ENCODE measurements at regions not wholly inside any gene's neighbourhood (a gene's known extent, or its start where the extent isn't known, plus 50 kb on each side); places are given as distances from the start of the nearest gene placed in this dataset.

DNA sequence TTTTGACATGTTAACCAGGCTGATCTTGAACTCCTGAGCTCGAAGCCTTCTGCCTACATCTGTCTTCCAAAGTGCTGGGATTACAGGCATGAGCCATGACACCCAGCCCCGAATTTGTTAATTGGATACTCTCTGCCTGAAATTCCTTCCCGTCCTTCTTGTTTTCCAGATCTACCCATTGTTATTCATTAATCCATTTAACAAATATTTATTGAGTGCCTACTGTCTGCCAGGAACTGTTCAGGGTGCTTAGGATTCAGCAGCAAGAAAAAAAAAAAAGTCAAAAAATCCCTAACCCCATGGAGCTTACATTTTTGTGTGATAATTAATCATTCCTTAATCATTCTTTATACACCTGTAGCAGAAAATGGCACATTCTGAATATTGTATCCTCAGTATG, 206.8 kb upstream of the FOXD3 start:
- intact Hi-C loops (cut with micrococcal nuclease), result no loop called here
- ChIA-PET POLR2A (no interaction called here), CTCF (no interaction called here)
- no peak for DNase-seq
- no peaks in the 10 kb centered on the region for H3K9me3 Mint-ChIP-seq
- no peaks in the 10 kb centered on the region for H3K4me1 Mint-ChIP-seq (ENCODE audit: low read depth)
- H3K36me3 Mint-ChIP-seq, result no peaks in the 10 kb centered on the region
- H3K27ac Mint-ChIP-seq, result no peak overlapping the region
- peaks cover 2% of the 10 kb centered on the region for H3K27me3 Mint-ChIP-seq
- no peak overlapping the region for H3K4me3 Mint-ChIP-seq

DNA sequence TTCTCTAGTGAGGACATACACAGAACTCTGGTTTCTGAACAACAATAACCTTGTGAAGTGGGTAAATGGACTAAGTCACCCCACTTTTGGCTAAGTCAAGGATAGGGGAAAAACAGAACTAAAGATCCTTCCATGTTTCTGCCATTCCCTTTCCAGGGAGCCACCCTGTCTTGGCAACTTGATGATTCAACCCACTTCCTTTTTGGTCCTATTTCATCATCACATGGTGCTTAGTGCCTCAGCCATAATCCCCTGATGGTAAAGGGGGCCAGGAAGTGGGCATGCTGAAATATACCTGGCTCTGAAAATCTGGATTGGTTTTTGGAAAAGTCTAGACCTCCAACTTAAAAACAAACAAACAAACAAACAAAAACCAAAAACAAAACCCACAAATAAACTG, 206.4 kb upstream of the FOXD3 start:
- H3K4me1 Mint-ChIP-seq (ENCODE audit: low read depth), result no peaks in the 10 kb centered on the region
- DNase-seq, result no peak
- H3K27ac Mint-ChIP-seq, result no peak overlapping the region
- H3K9me3 Mint-ChIP-seq, result no peaks in the 10 kb centered on the region
- no peak overlapping the region for H3K4me3 Mint-ChIP-seq
- H3K27me3 Mint-ChIP-seq, result peaks cover 2% of the 10 kb centered on the region
- ChIA-PET CTCF (no interaction called here), POLR2A (no interaction called here)
- H3K36me3 Mint-ChIP-seq, result no peaks in the 10 kb centered on the region
- intact Hi-C loops (cut with micrococcal nuclease), result no loop called here

GRCh38 chr1:63119575-63120155, 202.7 kb upstream of the FOXD3 start:
- H3K9me3 Mint-ChIP-seq, result no peaks in the 10 kb centered on the region
- no peak for DNase-seq
- no peak overlapping the region for H3K27ac Mint-ChIP-seq
- H3K4me3 Mint-ChIP-seq, result no peak overlapping the region
- intact Hi-C loops (cut with micrococcal nuclease), result no loop called here
- H3K27me3 Mint-ChIP-seq, result peaks cover 6% of the 10 kb centered on the region
- ChIA-PET CTCF (no interaction called here), POLR2A (no interaction called here)
- H3K36me3 Mint-ChIP-seq, result no peaks in the 10 kb centered on the region
- H3K4me1 Mint-ChIP-seq (ENCODE audit: low read depth), result no peaks in the 10 kb centered on the region

GRCh38 chr1:63122079-63122478, 200.3 kb upstream of the FOXD3 start:
- H3K36me3 Mint-ChIP-seq, result no peaks in the 10 kb centered on the region
- peaks cover 7% of the 10 kb centered on the region for H3K27me3 Mint-ChIP-seq
- H3K9me3 Mint-ChIP-seq, result no peaks in the 10 kb centered on the region
- H3K27ac Mint-ChIP-seq, result no peak overlapping the region
- H3K4me3 Mint-ChIP-seq, result no peak overlapping the region
- ChIA-PET CTCF (no interaction called here), POLR2A (no interaction called here)
- H3K4me1 Mint-ChIP-seq (ENCODE audit: low read depth), result no peaks in the 10 kb centered on the region
- intact Hi-C loops (cut with micrococcal nuclease), result no loop called here
- DNase-seq, result no peak

- Mint-ChIP-seq H3K4me3 (no peak overlapping the region), H3K9me3 (no peaks in the 10 kb centered on the region), H3K36me3 (no peaks in the 10 kb centered on the region), H3K27ac (no peak overlapping the region), H3K27me3 (peaks cover 9% of the 10 kb centered on the region), H3K4me1 (ENCODE audit: low read depth) (no peaks in the 10 kb centered on the region)
- ChIA-PET CTCF (no interaction called here), POLR2A (no interaction called here)
- intact Hi-C loops (cut with micrococcal nuclease), result no loop called here
- no peak for DNase-seq
Measured at GRCh38 chr1:63124666-63125191, 197.6 kb upstream of the FOXD3 start.

- intact Hi-C loops (cut with micrococcal nuclease), result no loop called here
- Mint-ChIP-seq H3K27me3 (peaks cover 13% of the 10 kb centered on the region), H3K36me3 (no peaks in the 10 kb centered on the region), H3K4me1 (ENCODE audit: low read depth) (no peaks in the 10 kb centered on the region), H3K4me3 (no peak overlapping the region), H3K27ac (no peak overlapping the region), H3K9me3 (no peaks in the 10 kb centered on the region)
- no peak for DNase-seq
- POLR2A ChIA-PET, result no interaction called here
- CTCF ChIA-PET, result no interaction called here
Measured at GRCh38 chr1:63126104-63126503, 196.3 kb upstream of the FOXD3 start.

- peaks cover 12% of the 10 kb centered on the region for H3K27me3 Mint-ChIP-seq
- intact Hi-C loops (cut with micrococcal nuclease), result no loop called here
- no peaks in the 10 kb centered on the region for H3K4me1 Mint-ChIP-seq (ENCODE audit: low read depth)
- H3K9me3 Mint-ChIP-seq, result no peaks in the 10 kb centered on the region
- ChIA-PET CTCF (no interaction called here), POLR2A (interaction anchor here (0.6 kb wide), 1 partner anchor 1429 kb away, joined by 4 read pairs; no protein-coding TSS in a partner anchor)
- no peaks in the 10 kb centered on the region for H3K36me3 Mint-ChIP-seq
- no peak for DNase-seq
- no peak overlapping the region for H3K27ac Mint-ChIP-seq
- no peak overlapping the region for H3K4me3 Mint-ChIP-seq
Measured at GRCh38 chr1:63127376-63127775, 195.0 kb upstream of the FOXD3 start.

GRCh38 chr1:63128556-63128955, 193.8 kb upstream of the FOXD3 start:
- intact Hi-C loops (cut with micrococcal nuclease), result no loop called here
- CTCF ChIA-PET, result no interaction called here
- no peaks in the 10 kb centered on the region for H3K4me1 Mint-ChIP-seq (ENCODE audit: low read depth)
- POLR2A ChIA-PET, result no interaction called here
- H3K9me3 Mint-ChIP-seq, result no peaks in the 10 kb centered on the region
- H3K36me3 Mint-ChIP-seq, result no peaks in the 10 kb centered on the region
- H3K27ac Mint-ChIP-seq, result no peak overlapping the region
- no peak for DNase-seq
- peaks cover 12% of the 10 kb centered on the region for H3K27me3 Mint-ChIP-seq
- no peak overlapping the region for H3K4me3 Mint-ChIP-seq

- Mint-ChIP-seq H3K9me3 (no peaks in the 10 kb centered on the region), H3K27ac (no peak overlapping the region), H3K27me3 (peaks cover 12% of the 10 kb centered on the region), H3K4me1 (ENCODE audit: low read depth) (no peaks in the 10 kb centered on the region), H3K36me3 (no peaks in the 10 kb centered on the region), H3K4me3 (no peak overlapping the region)
- CTCF ChIA-PET, result no interaction called here
- no peak for DNase-seq
- intact Hi-C loops (cut with micrococcal nuclease), result no loop called here
- POLR2A ChIA-PET, result no interaction called here
Measured at GRCh38 chr1:63129184-63129583, 193.2 kb upstream of the FOXD3 start.

GRCh38 chr1:63129855-63130254, 192.5 kb upstream of the FOXD3 start:
- no peak overlapping the region for H3K27ac Mint-ChIP-seq
- no peaks in the 10 kb centered on the region for H3K4me1 Mint-ChIP-seq (ENCODE audit: low read depth)
- H3K36me3 Mint-ChIP-seq, result no peaks in the 10 kb centered on the region
- intact Hi-C loops (cut with micrococcal nuclease), result no loop called here
- H3K4me3 Mint-ChIP-seq, result no peak overlapping the region
- no peak for DNase-seq
- H3K9me3 Mint-ChIP-seq, result no peaks in the 10 kb centered on the region
- POLR2A ChIA-PET, result no interaction called here
- CTCF ChIA-PET, result no interaction called here
- H3K27me3 Mint-ChIP-seq, result peaks cover 12% of the 10 kb centered on the region

DNA sequence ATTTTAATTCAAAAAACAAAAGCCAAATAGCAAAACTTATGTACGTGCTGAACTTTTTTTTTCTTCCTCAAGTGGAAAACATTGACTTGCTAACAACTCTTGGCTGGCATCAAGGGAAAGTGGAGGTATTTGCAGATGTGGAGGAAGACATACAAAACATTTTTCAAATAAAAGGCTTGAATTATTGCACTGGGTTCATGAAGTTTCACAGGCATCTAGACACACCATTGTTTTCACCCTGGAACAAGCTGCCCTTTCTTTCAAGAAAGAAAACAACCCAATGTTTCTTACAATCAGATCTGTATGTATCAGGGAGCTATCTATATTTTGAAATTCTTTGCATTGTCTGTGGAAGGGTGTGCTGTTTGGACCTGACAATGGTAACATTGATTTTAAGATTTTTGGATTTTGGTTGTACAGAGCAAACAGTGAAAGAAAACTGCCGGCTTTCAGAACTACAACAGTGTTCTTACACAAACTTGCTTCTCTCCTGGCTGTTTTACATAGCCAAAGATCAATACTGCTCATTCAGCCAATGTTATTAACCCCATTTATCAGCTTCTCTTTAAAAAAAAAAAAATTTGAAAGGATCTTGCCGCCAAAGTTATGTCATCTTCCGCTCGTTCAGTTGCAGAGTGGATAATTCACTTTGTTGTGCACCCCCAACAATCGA, 187.7 kb upstream of the FOXD3 start:
- Mint-ChIP-seq H3K27me3 (peaks cover 14% of the 10 kb centered on the region), H3K9me3 (no peaks in the 10 kb centered on the region), H3K36me3 (no peaks in the 10 kb centered on the region), H3K4me3 (no peak overlapping the region), H3K4me1 (ENCODE audit: low read depth) (no peaks in the 10 kb centered on the region), H3K27ac (no peak overlapping the region)
- ChIA-PET POLR2A (no interaction called here), CTCF (no interaction called here)
- intact Hi-C loops (cut with micrococcal nuclease), result no loop called here
- no peak for DNase-seq

GRCh38 chr1:63135174-63135512, 187.2 kb upstream of the FOXD3 start:
- Mint-ChIP-seq H3K27me3 (peaks cover 11% of the 10 kb centered on the region), H3K4me1 (ENCODE audit: low read depth) (no peaks in the 10 kb centered on the region), H3K4me3 (no peak overlapping the region), H3K27ac (no peak overlapping the region), H3K9me3 (no peaks in the 10 kb centered on the region), H3K36me3 (no peaks in the 10 kb centered on the region)
- DNase-seq, result no peak
- CTCF ChIA-PET, result no interaction called here
- POLR2A ChIA-PET, result no interaction called here
- intact Hi-C loops (cut with micrococcal nuclease), result no loop called here

GRCh38 chr1:63135801-63136200, 186.6 kb upstream of the FOXD3 start:
- H3K27ac Mint-ChIP-seq, result no peak overlapping the region
- H3K4me1 Mint-ChIP-seq (ENCODE audit: low read depth), result no peaks in the 10 kb centered on the region
- intact Hi-C loops (cut with micrococcal nuclease), result no loop called here
- ChIA-PET POLR2A (no interaction called here), CTCF (no interaction called here)
- no peak for DNase-seq
- no peak overlapping the region for H3K4me3 Mint-ChIP-seq
- no peaks in the 10 kb centered on the region for H3K36me3 Mint-ChIP-seq
- peaks cover 11% of the 10 kb centered on the region for H3K27me3 Mint-ChIP-seq
- no peaks in the 10 kb centered on the region for H3K9me3 Mint-ChIP-seq

Measured in activated CD4-positive, alpha-beta memory T cell treated with anti-CD3 and anti-CD28 coated beads for 36 hours (primary cell).